HCT116 (cell line): ENCODE measurements at regions not wholly inside any gene's neighbourhood (a gene's known extent, or its start where the extent isn't known, plus 50 kb on each side); places are given as distances from the start of the nearest gene placed in this dataset.

Experiments
- ATAC-seq: fragments of 200-7000 bp; cut with Tn5 transposase; 2 replicates; pipeline ENCODE4 v1.9.1; 2020; ENCODE audit warnings: mild to moderate bottlenecking, moderate library complexity
- BruUV-seq: library from RNA; stranded (reverse); fragments of 400-500 nt; replicated peaks from 2 replicates; lab custom pipeline; 2021; lab: Mats Ljungman, UMichigan
- CTCF ChIA-PET: fragments of 300-600 bp; sonication (Branson Sonifier 250); formaldehyde crosslinking; loops from one replicate; lab custom pipeline; 2021; ENCODE audit warnings: antibody characterized with exemption; lab: Charles Lee
- POLR2A ChIA-PET: fragments of 300-600, 350-600 bp; sonication (Branson Sonifier 250); formaldehyde crosslinking; loops from one replicate; lab custom pipeline; 2021; ENCODE audit warnings: antibody characterized with exemption; lab: Charles Lee
- RAD21 ChIA-PET, 2 experiments: fragments of 300-600 bp; sonication (Branson Sonifier 250); formaldehyde crosslinking; loops; one replicate each; lab custom pipeline; 2023; ENCODE audit warnings: low total read pairs in 2 of 2; ENCODE audit not compliant: uncharacterized antibody in 2 of 2, unreplicated experiment in 2 of 2, low non-redundant PET in 1 of 2; lab: Charles Lee
- DNase-seq: peaks from one replicate; pipeline ENCODE4 v3.0.0-alpha.2; 2010; ENCODE audit warnings: low read depth, low spot score
- H2AFZ ChIP-seq: fragments of 200-600 bp; shearing (Covaris generic), sonication (generic); 2 replicates; pipeline ENCODE4 v1.6.1; 2017; ENCODE audit warnings: low read depth, mixed run types, mixed read lengths, antibody characterized with exemption, low read length; ENCODE audit not compliant: poor library complexity, severe bottlenecking
- H3K27ac ChIP-seq: 2 replicates; pipeline ENCODE4 v1.5.1; 2012; ENCODE audit warnings: low read depth, low read length
- H3K27me3 ChIP-seq: fragments of 200-600 bp; sonication (generic); 2 replicates; pipeline ENCODE4 v1.6.1; 2016; ENCODE audit warnings: mixed run types, low read length, mixed read lengths; ENCODE audit not compliant: insufficient read depth
- H3K36me3 ChIP-seq, 2 experiments: fragments of 200-500 bp in 1 of 2; fragments of 200-600 bp in 1 of 2; sonication (Bioruptor generic) in 1 of 2; sonication (generic) in 1 of 2; 2 replicates each; pipeline versions ENCODE4 v1.5.1 to v1.6.1; 2014 to 2016; ENCODE audit warnings: low read length in 2 of 2, inconsistent platforms in 1 of 2, mixed read lengths in 1 of 2, mixed run types in 1 of 2; ENCODE audit not compliant: insufficient read depth in 2 of 2, control insufficient read depth in 1 of 2
- H3K4me1 ChIP-seq, 2 experiments: fragments of 200-600 bp in 1 of 2; sonication (generic) in 1 of 2; 2 replicates each; pipeline versions ENCODE4 v1.5.1 to v1.6.1; 2012 to 2017; ENCODE audit warnings: low read length in 2 of 2, inconsistent platforms in 1 of 2, mild to moderate bottlenecking in 1 of 2, mixed read lengths in 1 of 2, mixed run types in 1 of 2, moderate library complexity in 1 of 2; ENCODE audit not compliant: insufficient read depth in 2 of 2, control insufficient read depth in 1 of 2
- H3K4me2 ChIP-seq: fragments of 200-600 bp; sonication (generic); 2 replicates; pipeline ENCODE4 v1.6.1; 2017; ENCODE audit warnings: mixed run types, low read length, mixed read lengths
- H3K4me3 ChIP-seq, 2 experiments: fragments of 200-600 bp in 1 of 2; sonication (generic) in 1 of 2; replicated peaks in 1 of 2; 2 replicates each; pipeline ENCODE4 v1.5.1; 2011 to 2016; ENCODE audit warnings: low read length in 2 of 2, control low read depth in 1 of 2, low read depth in 1 of 2, mild to moderate bottlenecking in 1 of 2, mixed read lengths in 1 of 2, mixed run types in 1 of 2
- H3K79me2 ChIP-seq: fragments of 200-600 bp; sonication (generic); 2 replicates; pipeline ENCODE4 v1.6.1; 2017; ENCODE audit warnings: mild to moderate bottlenecking, mixed run types, low read length, moderate library complexity, mixed read lengths; ENCODE audit not compliant: insufficient read depth
- H3K9ac ChIP-seq: fragments of 200-600 bp; sonication (generic); 2 replicates; pipeline ENCODE4 v1.6.1; 2016; ENCODE audit warnings: low read length, mixed read lengths
- H3K9me2 ChIP-seq: fragments of 200-600 bp; sonication (generic), shearing (Covaris generic); 2 replicates; pipeline ENCODE4 v1.6.1; 2017; ENCODE audit warnings: mixed run types, mild to moderate bottlenecking, moderate library complexity; ENCODE audit not compliant: insufficient read depth
- H3K9me3 ChIP-seq, 2 experiments: fragments of 200-500 bp in 1 of 2; fragments of 200-600 bp in 1 of 2; sonication (Bioruptor generic) in 1 of 2; sonication (generic) in 1 of 2; 2 replicates each; pipeline ENCODE4 v1.6.1; 2014 to 2017; ENCODE audit warnings: low read length in 2 of 2, mixed read lengths in 2 of 2, inconsistent platforms in 1 of 2, low read depth in 1 of 2, mild to moderate bottlenecking in 1 of 2, mixed run types in 1 of 2, moderate library complexity in 1 of 2; ENCODE audit not compliant: control insufficient read depth in 1 of 2, insufficient read depth in 1 of 2
- H4K20me1 ChIP-seq: fragments of 200-600 bp; sonication (generic), shearing (Covaris generic); 2 replicates; pipeline ENCODE4 v1.6.1; 2017; ENCODE audit warnings: mixed run types, mild to moderate bottlenecking, moderate library complexity; ENCODE audit not compliant: insufficient read depth
- ATF3 ChIP-seq: IDR thresholded peaks from 2 replicates; pipeline ENCODE4 v1.6.1; 2012
- CEBPB ChIP-seq: IDR thresholded peaks from 2 replicates; pipeline ENCODE4 v1.6.1; 2012; ENCODE audit warnings: low read depth
- EGR1 ChIP-seq: IDR thresholded peaks from 2 replicates; pipeline ENCODE4 v1.6.1; 2012; ENCODE audit warnings: low read depth
- EZH2 ChIP-seq: fragments of 200-600 bp; sonication (generic); IDR thresholded peaks from 2 replicates; pipeline ENCODE4 v1.6.1; 2017; ENCODE audit warnings: antibody characterized with exemption, mixed run types
- POLR2A ChIP-seq: IDR thresholded peaks from 2 replicates; pipeline ENCODE4 v1.7.0; 2011; ENCODE audit warnings: borderline replicate concordance; ENCODE audit not compliant: insufficient read depth, insufficient read length; ENCODE audit errors: extremely low read depth
- POLR2AphosphoS5 ChIP-seq: IDR thresholded peaks from 2 replicates; pipeline ENCODE4 v1.6.1; 2011; ENCODE audit warnings: mild to moderate bottlenecking, low read depth, low read length, moderate library complexity
- SP1 ChIP-seq: IDR thresholded peaks from 2 replicates; pipeline ENCODE4 v1.6.1; 2012; ENCODE audit warnings: low read depth
- TCF7L2 ChIP-seq: IDR thresholded peaks from 2 replicates; pipeline ENCODE4 v1.7.0; 2011; ENCODE audit warnings: borderline replicate concordance, inconsistent platforms; ENCODE audit not compliant: insufficient read depth, insufficient read length; ENCODE audit errors: extremely low read depth
- YY1 ChIP-seq: IDR thresholded peaks from 2 replicates; pipeline ENCODE4 v1.6.1; 2011; ENCODE audit warnings: low read length, low read depth, moderate library complexity, mild to moderate bottlenecking; ENCODE audit not compliant: insufficient replicate concordance; ENCODE audit errors: extremely low read depth
- intact Hi-C: fragments of 100-400 bp; cut with micrococcal nuclease; formaldehyde crosslinking; loops from 2 replicates; pipeline ENCODE4 v1.10.0; 2022

- CTCF ChIA-PET = no interaction called here
- RAD21 ChIA-PET = no interaction called here
- no peak overlapping the region for H2AFZ ChIP-seq
Measured at GRCh38 chr14:71209888-71210287, 302.6 kb downstream of the PCNX1 start.

GRCh38 chr14:71212093-71212492 lies 304.8 kb downstream of the PCNX1 start:
- Histone ChIP-seq H3K4me3 (no peak overlapping the region), H4K20me1 (no peaks in the 10 kb centered on the region), H2AFZ (no peak overlapping the region), H3K27me3 (no peaks in the 10 kb centered on the region), H3K4me2 (no peak overlapping the region), H3K36me3 (no peaks in the 10 kb centered on the region), H3K9ac (no peak overlapping the region), H3K4me1 (no peaks in the 10 kb centered on the region), H3K9me3 (no peaks in the 10 kb centered on the region), H3K27ac (no peak overlapping the region)
- ChIA-PET RAD21 (no interaction called here), POLR2A (no interaction called here)
- no peak for ATAC-seq
- intact Hi-C loops = no loop called here
- no TSS peak for BruUV-seq
- TF ChIP-seq EGR1 (no peak), EZH2 (no peak), ATF3 (no peak), YY1 (no peak), POLR2AphosphoS5 (no peak), TCF7L2 (no peak), CEBPB (no peak), SP1 (no peak), POLR2A (no peak)
- TF ChIP-seq, all 23 proteins: peak for 0
- no peaks in the 10 kb centered on the region for H3K79me2 ChIP-seq
- no peaks in the 10 kb centered on the region for H3K9me2 ChIP-seq
- no peak for DNase-seq
- CTCF ChIA-PET = no interaction called here

More at GRCh38 chr14:71209888-71210287, 302.6 kb downstream of the PCNX1 start:
- H3K27ac ChIP-seq = no peak overlapping the region
- H3K36me3 ChIP-seq = no peaks in the 10 kb centered on the region
- BruUV-seq = no TSS peak
- no peak overlapping the region for H3K4me3 ChIP-seq
- ATAC-seq (no peak), DNase-seq (no peak)
- H3K9ac ChIP-seq = no peak overlapping the region
- no peaks in the 10 kb centered on the region for H4K20me1 ChIP-seq
- no peaks in the 10 kb centered on the region for H3K9me3 ChIP-seq
- H3K9me2 ChIP-seq = no peaks in the 10 kb centered on the region
- no peak overlapping the region for H3K4me2 ChIP-seq
- H3K79me2 ChIP-seq = no peaks in the 10 kb centered on the region
- no peaks in the 10 kb centered on the region for H3K4me1 ChIP-seq
- intact Hi-C loops = no loop called here
- H3K27me3 ChIP-seq = no peaks in the 10 kb centered on the region
- TF ChIP-seq EZH2 (no peak), TCF7L2 (no peak)
- POLR2A ChIA-PET = no interaction called here
